GM23338 (cell line): ENCODE measurements at regions not wholly inside any gene's neighbourhood (a gene's known extent, or its start where the extent isn't known, plus 50 kb on each side); places are given as distances from the start of the nearest gene placed in this dataset.

ENCODE experiments used
- ATAC-seq: fragments of 200-7000 bp; cut with Tn5 transposase; 3 replicates; pipeline ENCODE4 v1.9.1; 2020
- DNase-seq: peaks from one replicate; pipeline ENCODE4 v3.0.0-alpha.2; 2015; ENCODE audit warnings: low spot score
- H2AFZ ChIP-seq: fragments of 200-600 bp; sonication (generic); 2 replicates; pipeline ENCODE4 v1.8.0; 2016; ENCODE audit warnings: antibody characterized with exemption, mild to moderate bottlenecking, moderate library complexity
- H3F3A ChIP-seq: fragments of 200-600 bp; sonication (generic); replicated peaks from 2 replicates; pipeline ENCODE4 v1.8.0; 2017; ENCODE audit warnings: antibody characterized with exemption, mixed run types, low read depth
- H3K27ac ChIP-seq: fragments of 200-600 bp; sonication (generic); 2 replicates; pipeline ENCODE4 v1.6.1; 2016; ENCODE audit warnings: low read depth
- H3K27me3 ChIP-seq: fragments of 200-600 bp; sonication (generic); 2 replicates; pipeline ENCODE4 v1.8.0; 2016; ENCODE audit warnings: mild to moderate bottlenecking, mixed run types, moderate library complexity; ENCODE audit not compliant: insufficient read depth
- H3K36me3 ChIP-seq: fragments of 200-600 bp; sonication (generic); 2 replicates; pipeline ENCODE4 v1.8.0; 2016; ENCODE audit warnings: mild to moderate bottlenecking; ENCODE audit not compliant: insufficient read depth
- H3K4me1 ChIP-seq: fragments of 200-600 bp; sonication (generic); 2 replicates; pipeline ENCODE4 v1.8.0; 2016; ENCODE audit warnings: mild to moderate bottlenecking, moderate library complexity; ENCODE audit not compliant: insufficient read depth
- H3K4me2 ChIP-seq: fragments of 200-600 bp; sonication (generic); 2 replicates; pipeline ENCODE4 v1.7.1; 2017; ENCODE audit warnings: mixed run types
- H3K4me3 ChIP-seq: fragments of 200-600 bp; sonication (generic); 2 replicates; pipeline ENCODE4 v1.6.1; 2016; ENCODE audit warnings: mixed run types
- H3K79me2 ChIP-seq: fragments of 200-600 bp; sonication (generic); replicated peaks from 2 replicates; pipeline ENCODE4 v1.8.0; 2017; ENCODE audit warnings: mild to moderate bottlenecking; ENCODE audit not compliant: insufficient read depth
- H3K9me2 ChIP-seq: fragments of 200-600 bp; sonication (generic); 2 replicates; pipeline ENCODE4 v1.8.0; 2017; ENCODE audit not compliant: insufficient read depth
- H4K20me1 ChIP-seq: fragments of 200-600 bp; sonication (generic); replicated peaks from 2 replicates; pipeline ENCODE4 v1.8.0; 2017; ENCODE audit warnings: mild to moderate bottlenecking; ENCODE audit not compliant: insufficient read depth
- H3K27ac Mint-ChIP-seq: 2 replicates; pipeline ENCODE4 v1.8.0; 2020; ENCODE audit warnings: inconsistent platforms, mild to moderate bottlenecking, moderate library complexity, mixed read lengths
- H3K27me3 Mint-ChIP-seq: 3 replicates; pipeline ENCODE4 v1.8.0; 2022; ENCODE audit warnings: low read depth, mild to moderate bottlenecking, moderate library complexity, mixed read lengths, inconsistent platforms; ENCODE audit not compliant: insufficient read depth, poor library complexity
- H3K36me3 Mint-ChIP-seq: 3 replicates; pipeline ENCODE4 v1.8.0; 2021; ENCODE audit warnings: low read depth, mild to moderate bottlenecking, inconsistent platforms, moderate library complexity, mixed read lengths
- H3K4me1 Mint-ChIP-seq: 3 replicates; pipeline ENCODE4 v1.8.0; 2020; ENCODE audit warnings: mild to moderate bottlenecking, inconsistent platforms, mixed read lengths
- H3K4me3 Mint-ChIP-seq: 3 replicates; pipeline ENCODE4 v1.8.0; 2021; ENCODE audit warnings: moderate library complexity, mild to moderate bottlenecking, inconsistent platforms, mixed read lengths
- H3K9me3 Mint-ChIP-seq: 3 replicates; pipeline ENCODE4 v1.8.0; 2020; ENCODE audit warnings: moderate library complexity, mild to moderate bottlenecking, inconsistent platforms, mixed read lengths
- CREB1 ChIP-seq: fragments of 250-450 bp; sonication (Bioruptor Pico); IDR thresholded peaks from 2 replicates; pipeline ENCODE4 v1.5.0; 2020; ENCODE audit warnings: low read depth, mild to moderate bottlenecking, moderate library complexity
- EZH2phosphoT487 ChIP-seq: fragments of 200-600 bp; sonication (generic); IDR thresholded peaks from one replicate; pipeline ENCODE4 v1.8.1; 2018; ENCODE audit warnings: antibody characterized with exemption; ENCODE audit not compliant: unreplicated experiment
- JUNB ChIP-seq: IDR thresholded peaks from one replicate; pipeline ENCODE4 v1.6.1; 2016; ENCODE audit warnings: antibody characterized with exemption; ENCODE audit not compliant: unreplicated experiment
- ZNF114 ChIP-seq: fragments of 250-450 bp; sonication (Bioruptor Pico); IDR thresholded peaks from 2 replicates; pipeline ENCODE4 v1.5.0; 2020; ENCODE audit warnings: mild to moderate bottlenecking, moderate library complexity
- ZNF331 ChIP-seq: fragments of 250-450 bp; sonication (Bioruptor Pico); IDR thresholded peaks from 2 replicates; pipeline ENCODE4 v1.5.0; 2020; ENCODE audit warnings: low read depth, mild to moderate bottlenecking, moderate library complexity
- TF ChIP-seq, protein P1 (sequence below), 2 experiments: fragments of 200-600 bp in 1 of 2; sonication (generic) in 1 of 2; conservative IDR thresholded peaks; 2 replicates each; pipeline versions ENCODE4 v1.5.1 to v1.6.1; 2016 to 2017; ENCODE audit warnings: antibody characterized with exemption in 2 of 2, low read depth in 2 of 2, mild to moderate bottlenecking in 2 of 2, moderate library complexity in 1 of 2
- TF ChIP-seq, protein P2 (sequence below): IDR thresholded peaks from one replicate; pipeline ENCODE4 v1.6.1; 2018; ENCODE audit warnings: antibody characterized with exemption; ENCODE audit not compliant: unreplicated experiment
- TF ChIP-seq, protein P3 (sequence below): fragments of 250-450 bp; sonication (Bioruptor Pico); IDR thresholded peaks from 2 replicates; pipeline ENCODE4 v1.5.0; 2020; ENCODE audit warnings: mild to moderate bottlenecking, moderate library complexity

DNA sequence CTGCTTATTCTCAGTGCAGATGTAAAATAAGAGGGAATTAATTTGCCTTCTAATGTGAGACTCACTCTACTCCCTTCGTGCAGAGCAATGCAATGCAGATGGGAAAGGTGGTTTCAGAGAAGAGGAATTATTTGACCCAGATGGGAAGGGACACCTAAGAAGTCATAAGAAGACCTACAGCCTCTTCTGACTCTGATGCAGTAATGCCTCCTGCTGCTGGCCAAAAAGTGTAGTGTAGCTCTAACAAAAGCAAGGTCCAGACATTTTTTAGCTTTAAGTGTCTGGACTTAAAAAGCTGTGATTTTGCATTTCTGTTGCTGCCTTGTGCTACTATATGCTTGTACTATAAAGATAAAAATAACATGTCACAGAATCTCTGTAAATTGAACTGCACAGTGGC, 501.4 kb downstream of the TTLL7 start:
- no peak for TF ChIP-seq JUNB
- TF ChIP-seq, protein P1, sequence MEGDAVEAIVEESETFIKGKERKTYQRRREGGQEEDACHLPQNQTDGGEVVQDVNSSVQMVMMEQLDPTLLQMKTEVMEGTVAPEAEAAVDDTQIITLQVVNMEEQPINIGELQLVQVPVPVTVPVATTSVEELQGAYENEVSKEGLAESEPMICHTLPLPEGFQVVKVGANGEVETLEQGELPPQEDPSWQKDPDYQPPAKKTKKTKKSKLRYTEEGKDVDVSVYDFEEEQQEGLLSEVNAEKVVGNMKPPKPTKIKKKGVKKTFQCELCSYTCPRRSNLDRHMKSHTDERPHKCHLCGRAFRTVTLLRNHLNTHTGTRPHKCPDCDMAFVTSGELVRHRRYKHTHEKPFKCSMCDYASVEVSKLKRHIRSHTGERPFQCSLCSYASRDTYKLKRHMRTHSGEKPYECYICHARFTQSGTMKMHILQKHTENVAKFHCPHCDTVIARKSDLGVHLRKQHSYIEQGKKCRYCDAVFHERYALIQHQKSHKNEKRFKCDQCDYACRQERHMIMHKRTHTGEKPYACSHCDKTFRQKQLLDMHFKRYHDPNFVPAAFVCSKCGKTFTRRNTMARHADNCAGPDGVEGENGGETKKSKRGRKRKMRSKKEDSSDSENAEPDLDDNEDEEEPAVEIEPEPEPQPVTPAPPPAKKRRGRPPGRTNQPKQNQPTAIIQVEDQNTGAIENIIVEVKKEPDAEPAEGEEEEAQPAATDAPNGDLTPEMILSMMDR (conservative IDR thresholded peaks at IDR 0.05; ENCODE audit: low read depth in 2 of 2), result peak; percentile 55 to 61
- Histone ChIP-seq H3K79me2 (no peaks in the 10 kb centered on the region), H4K20me1 (no peaks in the 10 kb centered on the region), H3K27ac (no peak overlapping the region), H3K4me2 (no peak overlapping the region), H3K4me3 (no peak overlapping the region), H3F3A (no peaks in the 10 kb centered on the region), H3K27me3 (no peaks in the 10 kb centered on the region), H3K36me3 (no peaks in the 10 kb centered on the region), H2AFZ (no peak overlapping the region), H3K9me2 (no peaks in the 10 kb centered on the region; the same call in 1 of the 2 replicates), H3K4me1 (no peaks in the 10 kb centered on the region)
- Mint-ChIP-seq H3K4me3 (no peak overlapping the region), H3K9me3 (no peaks in the 10 kb centered on the region), H3K27me3 (no peaks in the 10 kb centered on the region), H3K27ac (no peak overlapping the region), H3K36me3 (no peaks in the 10 kb centered on the region), H3K4me1 (no peaks in the 10 kb centered on the region)
- ATAC-seq (no peak), DNase-seq (peak; percentile 53)

DNA sequence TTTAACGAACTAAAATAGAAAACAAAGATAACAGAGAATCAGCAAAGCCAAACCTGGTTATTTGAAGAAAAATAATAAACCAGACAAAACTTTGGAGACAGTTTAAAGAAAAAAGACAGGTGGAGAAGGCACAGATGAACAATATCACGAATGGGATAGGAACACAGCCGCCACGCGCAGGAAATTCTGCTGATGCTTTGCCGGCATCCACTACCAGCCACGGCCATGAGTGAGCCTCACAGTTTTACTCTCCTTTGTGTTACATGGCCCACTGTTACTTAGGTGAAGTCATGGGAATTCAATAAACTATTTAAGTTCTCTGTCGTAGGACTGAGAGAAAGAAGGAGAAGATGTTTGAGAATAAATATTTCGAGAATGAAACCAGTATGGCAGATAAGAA, 503.4 kb downstream of the TTLL7 start:
- H3K36me3 ChIP-seq, result no peaks in the 10 kb centered on the region
- no peak for DNase-seq
- H3K4me3 Mint-ChIP-seq, result no peak overlapping the region
- no peaks in the 10 kb centered on the region for H3K36me3 Mint-ChIP-seq
- H3K27ac ChIP-seq, result no peak overlapping the region
- H3K79me2 ChIP-seq, result no peaks in the 10 kb centered on the region
- H3K9me2 ChIP-seq, result no peaks in the 10 kb centered on the region; the same call in 1 of the 2 replicates
- H3K27ac Mint-ChIP-seq, result no peak overlapping the region
- no peaks in the 10 kb centered on the region for H3K27me3 ChIP-seq
- no peaks in the 10 kb centered on the region for H3F3A ChIP-seq
- H3K9me3 Mint-ChIP-seq, result no peaks in the 10 kb centered on the region
- H3K4me1 ChIP-seq, result no peaks in the 10 kb centered on the region
- no peak for ATAC-seq
- H2AFZ ChIP-seq, result peak overlapping the region; percentile 19; the same call in 1 of the 2 replicates
- no peak overlapping the region for H3K4me2 ChIP-seq
- no peaks in the 10 kb centered on the region for H3K4me1 Mint-ChIP-seq
- H3K27me3 Mint-ChIP-seq, result no peaks in the 10 kb centered on the region
- no peaks in the 10 kb centered on the region for H4K20me1 ChIP-seq
- H3K4me3 ChIP-seq, result no peak overlapping the region
- TF ChIP-seq, protein P2, sequence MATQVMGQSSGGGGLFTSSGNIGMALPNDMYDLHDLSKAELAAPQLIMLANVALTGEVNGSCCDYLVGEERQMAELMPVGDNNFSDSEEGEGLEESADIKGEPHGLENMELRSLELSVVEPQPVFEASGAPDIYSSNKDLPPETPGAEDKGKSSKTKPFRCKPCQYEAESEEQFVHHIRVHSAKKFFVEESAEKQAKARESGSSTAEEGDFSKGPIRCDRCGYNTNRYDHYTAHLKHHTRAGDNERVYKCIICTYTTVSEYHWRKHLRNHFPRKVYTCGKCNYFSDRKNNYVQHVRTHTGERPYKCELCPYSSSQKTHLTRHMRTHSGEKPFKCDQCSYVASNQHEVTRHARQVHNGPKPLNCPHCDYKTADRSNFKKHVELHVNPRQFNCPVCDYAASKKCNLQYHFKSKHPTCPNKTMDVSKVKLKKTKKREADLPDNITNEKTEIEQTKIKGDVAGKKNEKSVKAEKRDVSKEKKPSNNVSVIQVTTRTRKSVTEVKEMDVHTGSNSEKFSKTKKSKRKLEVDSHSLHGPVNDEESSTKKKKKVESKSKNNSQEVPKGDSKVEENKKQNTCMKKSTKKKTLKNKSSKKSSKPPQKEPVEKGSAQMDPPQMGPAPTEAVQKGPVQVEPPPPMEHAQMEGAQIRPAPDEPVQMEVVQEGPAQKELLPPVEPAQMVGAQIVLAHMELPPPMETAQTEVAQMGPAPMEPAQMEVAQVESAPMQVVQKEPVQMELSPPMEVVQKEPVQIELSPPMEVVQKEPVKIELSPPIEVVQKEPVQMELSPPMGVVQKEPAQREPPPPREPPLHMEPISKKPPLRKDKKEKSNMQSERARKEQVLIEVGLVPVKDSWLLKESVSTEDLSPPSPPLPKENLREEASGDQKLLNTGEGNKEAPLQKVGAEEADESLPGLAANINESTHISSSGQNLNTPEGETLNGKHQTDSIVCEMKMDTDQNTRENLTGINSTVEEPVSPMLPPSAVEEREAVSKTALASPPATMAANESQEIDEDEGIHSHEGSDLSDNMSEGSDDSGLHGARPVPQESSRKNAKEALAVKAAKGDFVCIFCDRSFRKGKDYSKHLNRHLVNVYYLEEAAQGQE, result no peak
- TF ChIP-seq JUNB (no peak), EZH2phosphoT487 (no peak), ZNF114 (no peak), ZNF331 (CRISPR knock-in tag) (no peak), CREB1 (CRISPR knock-in tag) (no peak)
- TF ChIP-seq, protein P1 (conservative IDR thresholded peaks at IDR 0.05; ENCODE audit: low read depth in 2 of 2), result no peak
- TF ChIP-seq, protein P3, sequence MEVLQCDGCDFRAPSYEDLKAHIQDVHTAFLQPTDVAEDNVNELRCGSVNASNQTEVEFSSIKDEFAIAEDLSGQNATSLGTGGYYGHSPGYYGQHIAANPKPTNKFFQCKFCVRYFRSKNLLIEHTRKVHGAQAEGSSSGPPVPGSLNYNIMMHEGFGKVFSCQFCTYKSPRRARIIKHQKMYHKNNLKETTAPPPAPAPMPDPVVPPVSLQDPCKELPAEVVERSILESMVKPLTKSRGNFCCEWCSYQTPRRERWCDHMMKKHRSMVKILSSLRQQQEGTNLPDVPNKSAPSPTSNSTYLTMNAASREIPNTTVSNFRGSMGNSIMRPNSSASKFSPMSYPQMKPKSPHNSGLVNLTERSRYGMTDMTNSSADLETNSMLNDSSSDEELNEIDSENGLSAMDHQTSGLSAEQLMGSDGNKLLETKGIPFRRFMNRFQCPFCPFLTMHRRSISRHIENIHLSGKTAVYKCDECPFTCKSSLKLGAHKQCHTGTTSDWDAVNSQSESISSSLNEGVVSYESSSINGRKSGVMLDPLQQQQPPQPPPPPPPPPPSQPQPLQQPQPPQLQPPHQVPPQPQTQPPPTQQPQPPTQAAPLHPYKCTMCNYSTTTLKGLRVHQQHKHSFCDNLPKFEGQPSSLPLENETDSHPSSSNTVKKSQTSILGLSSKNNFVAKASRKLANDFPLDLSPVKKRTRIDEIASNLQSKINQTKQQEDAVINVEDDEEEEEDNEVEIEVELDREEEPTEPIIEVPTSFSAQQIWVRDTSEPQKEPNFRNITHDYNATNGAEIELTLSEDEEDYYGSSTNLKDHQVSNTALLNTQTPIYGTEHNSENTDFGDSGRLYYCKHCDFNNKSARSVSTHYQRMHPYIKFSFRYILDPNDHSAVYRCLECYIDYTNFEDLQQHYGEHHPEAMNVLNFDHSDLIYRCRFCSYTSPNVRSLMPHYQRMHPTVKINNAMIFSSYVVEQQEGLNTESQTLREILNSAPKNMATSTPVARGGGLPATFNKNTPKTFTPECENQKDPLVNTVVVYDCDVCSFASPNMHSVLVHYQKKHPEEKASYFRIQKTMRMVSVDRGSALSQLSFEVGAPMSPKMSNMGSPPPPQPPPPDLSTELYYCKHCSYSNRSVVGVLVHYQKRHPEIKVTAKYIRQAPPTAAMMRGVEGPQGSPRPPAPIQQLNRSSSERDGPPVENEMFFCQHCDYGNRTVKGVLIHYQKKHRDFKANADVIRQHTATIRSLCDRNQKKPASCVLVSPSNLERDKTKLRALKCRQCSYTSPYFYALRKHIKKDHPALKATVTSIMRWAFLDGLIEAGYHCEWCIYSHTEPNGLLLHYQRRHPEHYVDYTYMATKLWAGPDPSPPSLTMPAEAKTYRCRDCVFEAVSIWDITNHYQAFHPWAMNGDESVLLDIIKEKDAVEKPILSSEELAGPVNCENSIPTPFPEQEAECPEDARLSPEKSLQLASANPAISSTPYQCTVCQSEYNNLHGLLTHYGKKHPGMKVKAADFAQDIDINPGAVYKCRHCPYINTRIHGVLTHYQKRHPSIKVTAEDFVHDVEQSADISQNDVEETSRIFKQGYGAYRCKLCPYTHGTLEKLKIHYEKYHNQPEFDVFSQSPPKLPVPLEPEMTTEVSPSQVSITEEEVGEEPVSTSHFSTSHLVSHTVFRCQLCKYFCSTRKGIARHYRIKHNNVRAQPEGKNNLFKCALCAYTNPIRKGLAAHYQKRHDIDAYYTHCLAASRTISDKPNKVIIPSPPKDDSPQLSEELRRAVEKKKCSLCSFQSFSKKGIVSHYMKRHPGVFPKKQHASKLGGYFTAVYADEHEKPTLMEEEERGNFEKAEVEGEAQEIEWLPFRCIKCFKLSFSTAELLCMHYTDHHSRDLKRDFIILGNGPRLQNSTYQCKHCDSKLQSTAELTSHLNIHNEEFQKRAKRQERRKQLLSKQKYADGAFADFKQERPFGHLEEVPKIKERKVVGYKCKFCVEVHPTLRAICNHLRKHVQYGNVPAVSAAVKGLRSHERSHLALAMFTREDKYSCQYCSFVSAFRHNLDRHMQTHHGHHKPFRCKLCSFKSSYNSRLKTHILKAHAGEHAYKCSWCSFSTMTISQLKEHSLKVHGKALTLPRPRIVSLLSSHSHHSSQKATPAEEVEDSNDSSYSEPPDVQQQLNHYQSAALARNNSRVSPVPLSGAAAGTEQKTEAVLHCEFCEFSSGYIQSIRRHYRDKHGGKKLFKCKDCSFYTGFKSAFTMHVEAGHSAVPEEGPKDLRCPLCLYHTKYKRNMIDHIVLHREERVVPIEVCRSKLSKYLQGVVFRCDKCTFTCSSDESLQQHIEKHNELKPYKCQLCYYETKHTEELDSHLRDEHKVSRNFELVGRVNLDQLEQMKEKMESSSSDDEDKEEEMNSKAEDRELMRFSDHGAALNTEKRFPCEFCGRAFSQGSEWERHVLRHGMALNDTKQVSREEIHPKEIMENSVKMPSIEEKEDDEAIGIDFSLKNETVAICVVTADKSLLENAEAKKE, result no peak
